WERI-Rb-1 (cell line): ENCODE measurements at regions not wholly inside any gene's neighbourhood (a gene's known extent, or its start where the extent isn't known, plus 50 kb on each side); places are given as distances from the start of the nearest gene placed in this dataset.

Source experiments
- DNase-seq: peaks from one replicate; pipeline ENCODE4 v3.0.0-alpha.2; 2020
- H3K27ac ChIP-seq: fragments of 250-450 bp; sonication (Bioruptor Pico); 2 replicates; pipeline ENCODE4 v1.5.1; 2020; ENCODE audit warnings: mild to moderate bottlenecking, moderate library complexity
- H3K27me3 ChIP-seq: fragments of 250-450 bp; sonication (Bioruptor Pico); 2 replicates; pipeline ENCODE4 v1.5.1; 2021; ENCODE audit warnings: mild to moderate bottlenecking, low read depth, moderate library complexity; ENCODE audit not compliant: insufficient read depth, severe bottlenecking
- H3K36me3 ChIP-seq: fragments of 250-450 bp; sonication (Bioruptor Pico); 2 replicates; pipeline ENCODE4 v1.5.1; 2020; ENCODE audit warnings: mild to moderate bottlenecking, moderate library complexity
- H3K4me3 ChIP-seq: 2 replicates; pipeline ENCODE4 v1.5.1; 2011; ENCODE audit warnings: low read depth, mild to moderate bottlenecking, control low read depth, low read length
- H3K9me3 ChIP-seq: fragments of 250-450 bp; sonication (Bioruptor Pico); 2 replicates; pipeline ENCODE4 v1.5.1; 2021; ENCODE audit warnings: mild to moderate bottlenecking, moderate library complexity; ENCODE audit not compliant: severe bottlenecking
- CTCF ChIP-seq: IDR thresholded peaks from 2 replicates; pipeline ENCODE4 v1.5.1; 2011; ENCODE audit warnings: low read depth, mild to moderate bottlenecking, control low read depth, inconsistent platforms, low read length

DNA sequence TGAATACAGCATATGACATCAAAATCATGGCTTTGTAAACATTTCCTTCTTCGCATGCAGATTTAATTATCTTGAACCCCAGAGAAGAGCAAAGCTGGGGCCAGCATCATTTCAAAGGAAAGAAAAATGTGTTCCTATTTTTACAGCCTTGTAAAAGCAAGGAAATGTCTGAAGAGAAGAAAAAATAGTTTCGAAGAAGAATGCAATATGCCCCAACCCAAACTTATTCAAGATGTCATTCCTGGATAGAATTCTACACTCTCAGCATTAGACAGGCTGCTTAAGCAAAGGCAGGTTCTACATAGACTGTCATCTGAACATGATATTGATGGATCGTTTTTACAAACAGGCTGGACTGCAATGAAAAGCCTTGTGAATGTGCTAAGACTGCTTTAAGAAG, 900.8 kb downstream of the TTLL7 start:
- H3K36me3 ChIP-seq: no peaks in the 10 kb centered on the region
- H3K27ac ChIP-seq: no peak overlapping the region
- H3K4me3 ChIP-seq: no peak overlapping the region
- no peaks in the 10 kb centered on the region for H3K9me3 ChIP-seq
- no peaks in the 10 kb centered on the region for H3K27me3 ChIP-seq
- no peak for DNase-seq
- TF ChIP-seq CTCF: no peak

DNA sequence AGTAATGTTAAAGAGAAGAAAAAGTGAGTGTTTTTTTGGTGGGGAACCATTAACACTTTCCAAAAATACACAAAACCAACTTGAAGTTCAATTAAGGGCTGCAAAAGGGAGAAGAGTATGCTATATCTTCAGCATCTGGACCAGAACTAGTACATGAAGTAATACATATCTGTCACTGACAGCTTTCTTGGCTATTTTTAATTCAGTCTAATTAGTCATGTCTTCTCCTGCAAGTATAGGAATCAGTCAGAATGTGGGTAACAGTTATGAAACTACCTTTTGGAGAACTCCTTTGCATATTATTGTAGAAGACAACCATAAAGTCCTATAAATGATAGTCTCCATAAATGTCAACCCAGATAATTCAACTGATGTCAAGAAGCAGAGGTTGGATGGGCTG, 901.2 kb downstream of the TTLL7 start:
- Histone ChIP-seq H3K36me3 (no peaks in the 10 kb centered on the region), H3K9me3 (no peaks in the 10 kb centered on the region), H3K27me3 (no peaks in the 10 kb centered on the region), H3K27ac (no peak overlapping the region), H3K4me3 (no peak overlapping the region)
- no peak for DNase-seq
- TF ChIP-seq CTCF: no peak

- H3K27me3 ChIP-seq: no peaks in the 10 kb centered on the region
- no peak overlapping the region for H3K4me3 ChIP-seq
- DNase-seq: no peak
- H3K27ac ChIP-seq: no peak overlapping the region
- no peaks in the 10 kb centered on the region for H3K9me3 ChIP-seq
- TF ChIP-seq CTCF: no peak
- H3K36me3 ChIP-seq: no peaks in the 10 kb centered on the region
These were observed 903.4 kb downstream of the TTLL7 start for GRCh38 chr1:83095570-83095969.

DNA sequence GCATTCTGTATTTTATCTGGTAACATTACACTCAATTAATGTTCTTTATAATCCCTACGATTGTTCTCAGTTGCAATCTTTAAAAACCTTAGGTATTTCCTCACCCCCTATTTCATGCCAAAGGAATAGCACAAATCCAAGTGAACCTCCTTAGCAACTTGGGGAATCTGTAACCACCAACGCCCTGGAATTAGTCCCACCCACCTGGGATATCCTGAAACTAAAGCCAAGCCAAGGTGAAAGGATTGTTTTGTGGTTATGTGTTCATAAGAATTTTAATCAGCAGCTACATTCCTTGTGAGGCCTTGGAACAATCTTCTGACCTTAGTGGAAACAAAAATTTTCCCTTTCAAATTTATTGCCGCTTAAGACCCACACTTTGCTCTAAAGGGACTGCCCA, 908.7 kb downstream of the TTLL7 start:
- no peaks in the 10 kb centered on the region for H3K9me3 ChIP-seq
- H3K27me3 ChIP-seq: no peaks in the 10 kb centered on the region
- no peaks in the 10 kb centered on the region for H3K36me3 ChIP-seq
- no peak for DNase-seq
- no peak overlapping the region for H3K4me3 ChIP-seq
- no peak overlapping the region for H3K27ac ChIP-seq
- no peak for TF ChIP-seq CTCF

- TF ChIP-seq CTCF: no peak
- H3K36me3 ChIP-seq: no peaks in the 10 kb centered on the region
- H3K9me3 ChIP-seq: no peaks in the 10 kb centered on the region
- H3K27ac ChIP-seq: no peak overlapping the region
- no peak for DNase-seq
- no peak overlapping the region for H3K4me3 ChIP-seq
- H3K27me3 ChIP-seq: no peaks in the 10 kb centered on the region
These were observed 911.1 kb downstream of the TTLL7 start for GRCh38 chr1:83087851-83088250.

DNA sequence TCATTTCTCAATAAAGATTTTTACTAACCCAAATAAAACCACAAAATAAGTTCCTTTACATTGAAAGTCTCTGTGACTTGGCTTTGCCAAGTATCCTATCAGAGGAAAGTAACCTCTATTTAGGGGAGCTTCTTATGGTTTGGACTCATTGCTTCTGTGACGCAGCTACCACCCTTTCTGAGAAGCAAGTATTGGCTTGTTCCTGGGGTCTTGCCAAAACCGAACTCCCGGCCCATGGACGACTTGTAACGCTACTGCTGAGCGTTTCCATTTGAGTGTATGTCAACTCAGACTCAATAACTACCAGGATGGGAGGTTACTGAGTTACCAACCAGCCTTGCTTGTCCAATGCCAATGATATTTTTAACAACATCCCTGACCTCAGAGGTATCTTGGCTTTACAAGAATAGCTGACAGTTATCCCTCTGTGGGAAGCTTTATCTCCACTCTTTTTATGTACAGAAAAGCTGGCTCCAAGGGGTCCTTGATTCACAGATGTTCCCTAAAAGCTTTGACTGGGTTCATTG, 911.9 kb downstream of the TTLL7 start:
- no peak for TF ChIP-seq CTCF
- Histone ChIP-seq H3K27ac (no peak overlapping the region), H3K4me3 (no peak overlapping the region), H3K36me3 (no peaks in the 10 kb centered on the region), H3K9me3 (no peaks in the 10 kb centered on the region), H3K27me3 (no peaks in the 10 kb centered on the region)
- DNase-seq: no peak
